ENCODE measurements at regions not wholly inside any gene's neighbourhood (a gene's known extent, or its start where the extent isn't known, plus 50 kb on each side); places are given as distances from the start of the nearest gene placed in this dataset.

DNA sequence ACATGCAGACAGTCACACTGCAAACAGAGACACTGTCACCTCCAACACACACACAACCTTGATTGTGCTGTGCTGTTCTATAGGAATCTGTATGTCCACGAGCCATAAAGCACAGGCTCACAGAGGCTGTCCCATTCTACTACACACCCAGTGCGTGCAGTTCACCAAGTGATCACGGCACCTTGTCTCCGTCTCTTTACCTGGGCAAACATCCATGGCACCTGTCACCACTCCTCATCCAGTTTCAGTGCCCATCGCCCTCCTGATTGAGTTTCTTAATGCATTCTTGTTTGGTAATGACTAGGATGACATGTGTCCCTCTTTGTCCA lies 65.8 kb upstream of the STMND1 start:
- Histone ChIP-seq H3K79me2 (replicated peaks; ENCODE audit: insufficient read depth) (no peaks in the 10 kb centered on the region), H3K27me3 (ENCODE audit: insufficient read depth) (no peaks in the 10 kb centered on the region), H3K9me2 (ENCODE audit: insufficient read depth) (no peaks in the 10 kb centered on the region), H2AFZ (no peak overlapping the region), H3K4me1 (ENCODE audit: insufficient read depth) (no peaks in the 10 kb centered on the region), H4K20me1 (replicated peaks; ENCODE audit: insufficient read depth) (no peaks in the 10 kb centered on the region), H3K27ac (ENCODE audit: low read depth) (no peak overlapping the region), H3K4me3 (no peak overlapping the region), H3K36me3 (ENCODE audit: insufficient read depth) (no peaks in the 10 kb centered on the region), H3F3A (replicated peaks; ENCODE audit: low read depth) (no peaks in the 10 kb centered on the region), H3K4me2 (no peak overlapping the region)
- DNase-seq (ENCODE audit: low spot score) = no peak
- TF ChIP-seq ETS1 (IDR thresholded peaks at IDR 0.05) (no peak), CREB1 (CRISPR knock-in tag; IDR thresholded peaks at IDR 0.05; ENCODE audit: low read depth) (no peak), ZNF114 (CRISPR knock-in tag; IDR thresholded peaks at IDR 0.05) (no peak), EZH2phosphoT487 (IDR thresholded peaks at IDR 0.05; ENCODE audit: unreplicated experiment) (no peak), STAT1 (IDR thresholded peaks at IDR 0.05; ENCODE audit: unreplicated experiment) (no peak), POLR2AphosphoS5 (IDR thresholded peaks at IDR 0.05; ENCODE audit: low read depth) (no peak), EZH2 (IDR thresholded peaks at IDR 0.05; ENCODE audit: low read depth, unreplicated experiment) (no peak), NANOG (IDR thresholded peaks at IDR 0.05; ENCODE audit: borderline replicate concordance) (no peak)
- TF ChIP-seq, protein P1, sequence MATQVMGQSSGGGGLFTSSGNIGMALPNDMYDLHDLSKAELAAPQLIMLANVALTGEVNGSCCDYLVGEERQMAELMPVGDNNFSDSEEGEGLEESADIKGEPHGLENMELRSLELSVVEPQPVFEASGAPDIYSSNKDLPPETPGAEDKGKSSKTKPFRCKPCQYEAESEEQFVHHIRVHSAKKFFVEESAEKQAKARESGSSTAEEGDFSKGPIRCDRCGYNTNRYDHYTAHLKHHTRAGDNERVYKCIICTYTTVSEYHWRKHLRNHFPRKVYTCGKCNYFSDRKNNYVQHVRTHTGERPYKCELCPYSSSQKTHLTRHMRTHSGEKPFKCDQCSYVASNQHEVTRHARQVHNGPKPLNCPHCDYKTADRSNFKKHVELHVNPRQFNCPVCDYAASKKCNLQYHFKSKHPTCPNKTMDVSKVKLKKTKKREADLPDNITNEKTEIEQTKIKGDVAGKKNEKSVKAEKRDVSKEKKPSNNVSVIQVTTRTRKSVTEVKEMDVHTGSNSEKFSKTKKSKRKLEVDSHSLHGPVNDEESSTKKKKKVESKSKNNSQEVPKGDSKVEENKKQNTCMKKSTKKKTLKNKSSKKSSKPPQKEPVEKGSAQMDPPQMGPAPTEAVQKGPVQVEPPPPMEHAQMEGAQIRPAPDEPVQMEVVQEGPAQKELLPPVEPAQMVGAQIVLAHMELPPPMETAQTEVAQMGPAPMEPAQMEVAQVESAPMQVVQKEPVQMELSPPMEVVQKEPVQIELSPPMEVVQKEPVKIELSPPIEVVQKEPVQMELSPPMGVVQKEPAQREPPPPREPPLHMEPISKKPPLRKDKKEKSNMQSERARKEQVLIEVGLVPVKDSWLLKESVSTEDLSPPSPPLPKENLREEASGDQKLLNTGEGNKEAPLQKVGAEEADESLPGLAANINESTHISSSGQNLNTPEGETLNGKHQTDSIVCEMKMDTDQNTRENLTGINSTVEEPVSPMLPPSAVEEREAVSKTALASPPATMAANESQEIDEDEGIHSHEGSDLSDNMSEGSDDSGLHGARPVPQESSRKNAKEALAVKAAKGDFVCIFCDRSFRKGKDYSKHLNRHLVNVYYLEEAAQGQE (IDR thresholded peaks at IDR 0.05; ENCODE audit: unreplicated experiment) = no peak
- Mint-ChIP-seq H3K27me3 (ENCODE audit: insufficient read depth, low read depth, poor library complexity) (no peaks in the 10 kb centered on the region), H3K27ac (no peak overlapping the region), H3K9me3 (no peaks in the 10 kb centered on the region), H3K4me3 (no peak overlapping the region), H3K36me3 (ENCODE audit: low read depth) (no peaks in the 10 kb centered on the region), H3K4me1 (no peaks in the 10 kb centered on the region)
- ATAC-seq = no peak

DNA sequence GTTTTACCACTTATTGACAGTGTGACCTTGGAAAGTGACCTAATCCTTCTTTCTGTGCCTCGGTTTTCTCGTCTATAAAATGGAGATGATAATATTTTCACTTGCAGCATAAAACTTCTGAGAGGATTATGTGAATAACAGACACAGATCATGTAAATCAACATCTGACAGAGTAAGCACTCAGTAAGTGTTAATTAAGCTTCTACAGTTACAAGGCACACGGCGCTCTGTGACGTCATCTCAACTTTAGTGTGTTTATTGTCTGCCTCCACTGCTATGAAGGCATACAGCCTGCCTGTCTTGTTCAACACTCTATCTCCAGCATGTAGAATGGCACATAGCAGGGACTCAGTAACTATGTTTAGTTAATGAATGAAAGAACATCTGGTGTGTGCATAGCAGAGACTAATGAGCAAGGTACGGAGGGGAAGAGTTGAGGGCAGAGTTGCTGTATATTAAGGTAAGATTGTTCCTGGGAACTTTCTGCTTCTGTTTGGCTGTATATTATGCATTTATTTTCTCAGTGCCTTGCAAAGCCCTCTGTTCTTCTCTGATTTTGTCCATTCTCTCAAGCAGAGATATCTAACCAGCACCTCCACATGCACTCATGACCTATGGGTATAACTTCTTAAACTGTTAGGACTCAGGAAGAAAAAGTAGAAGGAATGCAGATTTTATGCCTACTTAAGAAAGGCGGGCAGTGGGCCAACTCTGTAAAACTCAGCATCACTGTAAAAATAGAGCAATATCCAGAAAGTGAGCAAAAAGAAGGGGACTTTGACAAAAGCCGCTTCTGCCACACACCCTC lies 66.4 kb upstream of the STMND1 start:
- Histone ChIP-seq H3K9me2 (ENCODE audit: insufficient read depth) (no peaks in the 10 kb centered on the region), H3K4me3 (no peak overlapping the region), H3K27ac (ENCODE audit: low read depth) (no peak overlapping the region), H3K4me1 (ENCODE audit: insufficient read depth) (no peaks in the 10 kb centered on the region), H3K79me2 (replicated peaks; ENCODE audit: insufficient read depth) (no peaks in the 10 kb centered on the region), H3K27me3 (ENCODE audit: insufficient read depth) (no peaks in the 10 kb centered on the region), H4K20me1 (replicated peaks; ENCODE audit: insufficient read depth) (no peaks in the 10 kb centered on the region), H2AFZ (no peak overlapping the region), H3K4me2 (no peak overlapping the region), H3F3A (replicated peaks; ENCODE audit: low read depth) (no peaks in the 10 kb centered on the region), H3K36me3 (ENCODE audit: insufficient read depth) (no peaks in the 10 kb centered on the region)
- H3K4me3 Mint-ChIP-seq = no peak overlapping the region
- no peak overlapping the region for H3K27ac Mint-ChIP-seq
- TF ChIP-seq CREB1 (CRISPR knock-in tag; IDR thresholded peaks at IDR 0.05; ENCODE audit: low read depth) (no peak), ZNF331 (CRISPR knock-in tag; IDR thresholded peaks at IDR 0.05; ENCODE audit: low read depth) (no peak), CTCF (conservative IDR thresholded peaks at IDR 0.05; ENCODE audit: low read depth in 2 of 2) (no peak), EZH2 (IDR thresholded peaks at IDR 0.05; ENCODE audit: low read depth, unreplicated experiment) (no peak), POLR2AphosphoS5 (IDR thresholded peaks at IDR 0.05; ENCODE audit: low read depth) (no peak), JUNB (IDR thresholded peaks at IDR 0.05; ENCODE audit: unreplicated experiment) (no peak), ZNF114 (CRISPR knock-in tag; IDR thresholded peaks at IDR 0.05) (no peak), ETS1 (IDR thresholded peaks at IDR 0.05) (no peak), STAT1 (IDR thresholded peaks at IDR 0.05; ENCODE audit: unreplicated experiment) (no peak), EZH2phosphoT487 (IDR thresholded peaks at IDR 0.05; ENCODE audit: unreplicated experiment) (no peak)
- TF ChIP-seq, protein P1 (IDR thresholded peaks at IDR 0.05; ENCODE audit: unreplicated experiment) = no peak
- no peak for ATAC-seq
- DNase-seq (ENCODE audit: low spot score) = no peak
- no peaks in the 10 kb centered on the region for H3K36me3 Mint-ChIP-seq (ENCODE audit: low read depth)
- no peaks in the 10 kb centered on the region for H3K4me1 Mint-ChIP-seq
- no peaks in the 10 kb centered on the region for H3K27me3 Mint-ChIP-seq (ENCODE audit: insufficient read depth, low read depth, poor library complexity)
- no peaks in the 10 kb centered on the region for H3K9me3 Mint-ChIP-seq

Measured in GM23338 (cell line).